CD4-positive, alpha-beta T cell (primary cell): ENCODE measurements at regions not wholly inside any gene's neighbourhood (a gene's known extent, or its start where the extent isn't known, plus 50 kb on each side); places are given as distances from the start of the nearest gene placed in this dataset.

Experiments
- ATAC-seq: fragments of 200-7000 bp; cut with Tn5 transposase; one replicate; pipeline ENCODE4 v1.10.0; 2022; ENCODE audit warnings: mild to moderate bottlenecking; ENCODE audit not compliant: poor library complexity
- CTCF ChIA-PET: fragments of 350-600 bp; sonication (Branson Sonifier 250); formaldehyde crosslinking; loops from one replicate; lab custom pipeline; 2021; ENCODE audit warnings: antibody characterized with exemption, inconsistent platforms; lab: Charles Lee
- POLR2A ChIA-PET: fragments of 350-600 bp; sonication (Branson Sonifier 250); formaldehyde crosslinking; loops from one replicate; lab custom pipeline; 2021; ENCODE audit warnings: antibody characterized with exemption, inconsistent platforms; lab: Charles Lee
- DNase-seq, 14 experiments: peaks; one replicate each; pipeline ENCODE4 v3.0.0-alpha.2; 2013 to 2020; ENCODE audit warnings: mixed read lengths in 2 of 14
- H3K27ac ChIP-seq, 2 donors: one replicate each; pipeline versions ENCODE4 v1.5.1 to v1.7.0; 2013; ENCODE audit warnings: low read length in 2 of 2, low read depth in 1 of 2, mild to moderate bottlenecking in 1 of 2
- H3K27me3 ChIP-seq, 2 experiments: 1 replicate in 1 of 2; 2 replicates in 1 of 2; pipeline versions ENCODE4 v1.6.1 to v1.7.0; 2013; ENCODE audit warnings: low read length in 2 of 2, control low read depth in 1 of 2, mild to moderate bottlenecking in 1 of 2, moderate library complexity in 1 of 2; ENCODE audit not compliant: insufficient read depth in 2 of 2, control insufficient read depth in 1 of 2
- H3K36me3 ChIP-seq: one replicate; pipeline ENCODE4 v1.6.1; 2013; ENCODE audit warnings: low read length, control low read depth; ENCODE audit not compliant: insufficient read depth
- H3K4me1 ChIP-seq: one replicate; pipeline ENCODE4 v1.6.1; 2013; ENCODE audit warnings: low read length, control low read depth; ENCODE audit not compliant: insufficient read depth
- H3K4me3 ChIP-seq: one replicate; pipeline ENCODE4 v1.5.1; 2013; ENCODE audit warnings: mild to moderate bottlenecking, low read length, moderate library complexity
- H3K9me3 ChIP-seq, 2 experiments: 1 replicate in 1 of 2; 2 replicates in 1 of 2; pipeline versions ENCODE4 v1.6.1 to v1.7.0; 2013; ENCODE audit warnings: low read length in 2 of 2, mild to moderate bottlenecking in 2 of 2, control low read depth in 1 of 2, moderate library complexity in 1 of 2; ENCODE audit not compliant: control insufficient read depth in 1 of 2, insufficient read depth in 1 of 2
- H3K27ac Mint-ChIP-seq: one replicate; pipeline ENCODE4 v1.8.0; 2020; ENCODE audit warnings: mixed read lengths
- H3K27me3 Mint-ChIP-seq: one replicate; pipeline ENCODE4 v1.8.0; 2021; ENCODE audit warnings: mixed read lengths
- H3K36me3 Mint-ChIP-seq: one replicate; pipeline ENCODE4 v1.8.0; 2021; ENCODE audit warnings: low read depth, mixed read lengths
- H3K4me1 Mint-ChIP-seq: one replicate; pipeline ENCODE4 v1.8.0; 2021; ENCODE audit warnings: low read depth, mixed read lengths
- H3K4me3 Mint-ChIP-seq: one replicate; pipeline ENCODE4 v1.8.0; 2020; ENCODE audit warnings: mild to moderate bottlenecking, mixed read lengths
- H3K9me3 Mint-ChIP-seq: one replicate; pipeline ENCODE4 v1.8.0; 2020; ENCODE audit warnings: mixed read lengths
- intact Hi-C, 2 experiments: fragments of 100-400 bp; cut with DNase I in 1 of 2; cut with micrococcal nuclease in 1 of 2; formaldehyde crosslinking; loops; one replicate each; pipeline versions ENCODE4 v1.15.1 to v1.9.0; 2023 to 2025; cut with DNase I, micrococcal nuclease
- TF ChIP-seq, protein P1 (sequence below): fragments of 200-600 bp; IDR thresholded peaks from one replicate; pipeline ENCODE4 v1.8.0; 2022; ENCODE audit warnings: antibody characterized with exemption, mild to moderate bottlenecking

DNA sequence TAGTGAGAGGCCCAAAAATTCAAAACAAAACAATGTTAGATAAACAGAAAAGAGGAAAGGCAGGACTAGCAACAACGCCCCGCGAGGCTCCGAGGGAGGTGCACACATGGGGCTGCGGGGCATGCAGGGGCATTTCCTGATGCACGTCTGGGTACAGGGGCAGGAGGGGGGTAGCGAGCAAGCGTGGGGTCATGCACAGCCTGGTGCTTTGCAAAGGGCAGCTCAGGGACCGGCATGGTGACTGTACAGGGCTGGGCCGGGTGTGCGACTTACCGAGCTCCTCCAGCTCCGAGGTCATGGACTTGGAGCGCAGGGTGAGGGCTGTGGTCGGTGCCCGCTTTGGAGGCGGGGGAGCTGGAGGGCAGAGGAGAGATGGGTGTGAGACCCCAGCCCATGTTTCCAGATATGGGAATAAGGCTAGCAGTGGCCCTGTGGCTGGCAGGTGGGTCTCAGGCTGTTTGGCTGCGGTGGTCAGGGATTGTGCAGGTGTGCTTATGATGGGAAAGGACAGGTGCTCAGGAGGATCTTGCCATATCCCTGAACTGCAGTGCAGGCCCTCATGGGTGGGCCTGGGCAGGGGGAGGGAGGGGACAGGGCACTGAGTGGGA lies 103.7 kb downstream of the CTTN start:
- H3K36me3 ChIP-seq: no peaks in the 10 kb centered on the region
- Mint-ChIP-seq H3K4me3 (no peak overlapping the region), H3K27ac (no peak overlapping the region), H3K9me3 (no peaks in the 10 kb centered on the region), H3K36me3 (no peaks in the 10 kb centered on the region), H3K27me3 (peaks cover 5% of the 10 kb centered on the region), H3K4me1 (no peaks in the 10 kb centered on the region)
- no peaks in the 10 kb centered on the region for H3K4me1 ChIP-seq
- TF ChIP-seq, protein P1, sequence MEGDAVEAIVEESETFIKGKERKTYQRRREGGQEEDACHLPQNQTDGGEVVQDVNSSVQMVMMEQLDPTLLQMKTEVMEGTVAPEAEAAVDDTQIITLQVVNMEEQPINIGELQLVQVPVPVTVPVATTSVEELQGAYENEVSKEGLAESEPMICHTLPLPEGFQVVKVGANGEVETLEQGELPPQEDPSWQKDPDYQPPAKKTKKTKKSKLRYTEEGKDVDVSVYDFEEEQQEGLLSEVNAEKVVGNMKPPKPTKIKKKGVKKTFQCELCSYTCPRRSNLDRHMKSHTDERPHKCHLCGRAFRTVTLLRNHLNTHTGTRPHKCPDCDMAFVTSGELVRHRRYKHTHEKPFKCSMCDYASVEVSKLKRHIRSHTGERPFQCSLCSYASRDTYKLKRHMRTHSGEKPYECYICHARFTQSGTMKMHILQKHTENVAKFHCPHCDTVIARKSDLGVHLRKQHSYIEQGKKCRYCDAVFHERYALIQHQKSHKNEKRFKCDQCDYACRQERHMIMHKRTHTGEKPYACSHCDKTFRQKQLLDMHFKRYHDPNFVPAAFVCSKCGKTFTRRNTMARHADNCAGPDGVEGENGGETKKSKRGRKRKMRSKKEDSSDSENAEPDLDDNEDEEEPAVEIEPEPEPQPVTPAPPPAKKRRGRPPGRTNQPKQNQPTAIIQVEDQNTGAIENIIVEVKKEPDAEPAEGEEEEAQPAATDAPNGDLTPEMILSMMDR: no peak
- H3K9me3 ChIP-seq: no peaks in the 10 kb centered on the region
- ChIA-PET POLR2A (no interaction called here), CTCF (no interaction called here)
- intact Hi-C loops: no loop called here
- H3K27ac ChIP-seq: no peak overlapping the region
- no peak overlapping the region for H3K4me3 ChIP-seq
- no peaks in the 10 kb centered on the region for H3K27me3 ChIP-seq
- DNase-seq (no peak), ATAC-seq (no peak)

DNA sequence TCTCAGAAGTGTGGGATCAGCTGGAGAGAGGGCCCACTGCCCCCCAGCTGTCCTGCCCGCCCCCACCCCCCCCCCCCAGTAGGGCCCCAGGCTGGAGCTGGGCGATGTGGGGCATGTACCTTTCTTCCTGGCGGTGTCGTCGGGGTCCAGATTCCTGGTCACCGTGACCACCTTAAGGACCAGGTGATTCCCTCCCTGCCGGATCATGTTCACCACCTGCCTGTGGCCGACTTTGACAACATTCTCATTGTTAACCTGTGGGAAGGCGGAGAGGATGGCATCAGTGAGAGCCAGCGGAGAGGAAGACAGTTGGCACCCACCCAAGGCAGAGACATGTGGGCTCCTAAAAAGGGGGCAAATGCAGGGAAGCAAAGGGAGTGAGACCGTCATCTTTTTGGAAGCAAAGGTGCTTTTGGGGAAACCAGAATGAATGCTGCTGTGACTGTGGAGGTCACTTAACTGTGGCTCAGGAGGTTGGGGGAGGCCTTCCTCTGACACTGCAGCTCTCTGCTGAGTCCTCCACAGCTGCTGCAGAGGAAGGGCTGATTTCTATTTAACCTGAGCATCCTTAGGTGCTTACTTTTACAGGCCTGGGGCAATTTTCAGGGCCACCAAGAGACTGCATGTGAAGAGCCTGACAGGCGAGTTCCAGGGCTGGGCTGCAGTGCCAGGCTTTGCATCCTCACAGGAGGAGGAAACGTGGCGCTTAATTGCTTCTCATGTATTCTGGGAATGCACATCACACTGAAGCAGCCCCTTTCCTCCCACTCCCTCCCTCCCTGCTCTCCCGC lies 104.5 kb downstream of the CTTN start:
- Mint-ChIP-seq H3K36me3 (no peaks in the 10 kb centered on the region), H3K27ac (no peak overlapping the region)

GRCh38 chr11:70503468-70504221 lies 105.3 kb downstream of the CTTN start:
- H3K4me1 Mint-ChIP-seq: no peaks in the 10 kb centered on the region
- no peak overlapping the region for H3K27ac Mint-ChIP-seq
- peaks cover 10% of the 10 kb centered on the region for H3K27me3 Mint-ChIP-seq
- intact Hi-C loops: no loop called here
- no peak for DNase-seq
- H3K9me3 Mint-ChIP-seq: no peaks in the 10 kb centered on the region
- Histone ChIP-seq H3K4me1 (no peaks in the 10 kb centered on the region), H3K4me3 (no peak overlapping the region), H3K27ac (no peak overlapping the region), H3K36me3 (no peaks in the 10 kb centered on the region), H3K9me3 (no peaks in the 10 kb centered on the region), H3K27me3 (no peaks in the 10 kb centered on the region)
- TF ChIP-seq, protein P1: no peak
- no peaks in the 10 kb centered on the region for H3K36me3 Mint-ChIP-seq
- no peak for ATAC-seq
- ChIA-PET POLR2A (no interaction called here), CTCF (no interaction called here)
- H3K4me3 Mint-ChIP-seq: no peak overlapping the region

More for the DNA sequence above, 104.5 kb downstream of the CTTN start:
- Histone ChIP-seq H3K4me3 (no peak overlapping the region), H3K27ac (no peak overlapping the region), H3K4me1 (no peaks in the 10 kb centered on the region), H3K9me3 (no peaks in the 10 kb centered on the region), H3K27me3 (no peaks in the 10 kb centered on the region), H3K36me3 (no peaks in the 10 kb centered on the region)
- Mint-ChIP-seq H3K4me1 (no peaks in the 10 kb centered on the region), H3K9me3 (no peaks in the 10 kb centered on the region), H3K4me3 (no peak overlapping the region), H3K27me3 (peaks cover 6% of the 10 kb centered on the region)
- ChIA-PET CTCF (no interaction called here), POLR2A (no interaction called here)
- no peak for DNase-seq
- no peak for ATAC-seq
- TF ChIP-seq, protein P1: no peak
- intact Hi-C loops: no loop called here
